ENCODE measurements at regions not wholly inside any gene's neighbourhood (a gene's known extent, or its start where the extent isn't known, plus 50 kb on each side); places are given as distances from the start of the nearest gene placed in this dataset.

DNA sequence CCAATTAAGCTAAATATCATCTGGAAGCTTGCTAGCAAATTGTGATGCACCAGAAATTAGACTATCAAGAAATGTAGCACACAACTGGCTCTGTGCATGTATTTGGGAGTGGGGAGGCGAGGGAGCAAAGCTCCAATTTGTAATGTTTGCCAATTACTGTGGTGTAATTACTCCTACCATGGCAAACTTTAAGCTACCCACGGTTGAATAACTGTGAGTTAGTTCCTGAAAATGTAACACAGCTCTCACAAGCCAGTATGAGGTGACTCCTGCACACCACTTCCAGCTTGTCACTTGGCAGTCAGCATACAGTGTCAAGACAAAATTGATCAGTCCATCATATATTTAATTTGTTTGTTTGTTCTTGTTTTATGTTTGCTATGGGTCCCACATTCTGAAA lies 141.2 kb downstream of the TM2D1 start:
- Histone ChIP-seq H3K9me3 (replicated peaks; ENCODE audit: control insufficient read depth, low read depth, low read length) (no peaks in the 10 kb centered on the region), H3K4me3 (ENCODE audit: low read length) (no peak overlapping the region), H3K36me3 (ENCODE audit: control insufficient read depth, insufficient read depth, low read length) (no peaks in the 10 kb centered on the region), H3K27me3 (ENCODE audit: control insufficient read depth, insufficient read depth, low read length) (no peaks in the 10 kb centered on the region), H3K27ac (ENCODE audit: low read length) (no peak overlapping the region), H3K4me1 (ENCODE audit: control insufficient read depth, insufficient read depth, low read length) (peaks cover 7% of the 10 kb centered on the region)
- DNase-seq, result no peak
- no CpG with 5 or more reads among the region's 2 CpGs for WGBS (ENCODE audit: insufficient coverage)

DNA sequence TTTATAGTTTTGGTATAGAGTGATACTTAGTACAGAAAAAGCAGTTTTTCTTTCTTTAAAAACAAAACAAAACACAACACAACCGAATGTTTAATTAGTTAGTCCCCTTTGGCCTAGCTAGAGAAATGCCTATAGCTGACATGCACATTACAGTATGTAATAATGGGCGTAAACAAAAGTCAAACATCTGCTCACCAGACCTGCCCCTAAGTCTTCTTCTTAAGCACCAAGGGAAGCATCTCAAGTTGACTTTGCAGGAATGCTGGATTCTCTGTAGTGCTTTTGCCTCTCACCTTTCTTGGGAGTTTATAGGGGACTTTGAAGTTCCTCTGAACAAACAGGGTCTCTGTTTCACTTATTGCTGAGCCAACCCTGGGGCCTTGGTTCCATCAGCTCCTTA lies 143.7 kb downstream of the TM2D1 start:
- DNase-seq, result peak; percentile 12
- no peaks in the 10 kb centered on the region for H3K27me3 ChIP-seq (ENCODE audit: control insufficient read depth, insufficient read depth, low read length)
- H3K27ac ChIP-seq (ENCODE audit: low read length), result no peak overlapping the region
- WGBS (ENCODE audit: insufficient coverage), result no CpG with 5 or more reads among the region's 2 CpGs
- peaks cover 5% of the 10 kb centered on the region for H3K4me1 ChIP-seq (ENCODE audit: control insufficient read depth, insufficient read depth, low read length)
- H3K9me3 ChIP-seq (replicated peaks; ENCODE audit: control insufficient read depth, low read depth, low read length), result no peaks in the 10 kb centered on the region
- no peaks in the 10 kb centered on the region for H3K36me3 ChIP-seq (ENCODE audit: control insufficient read depth, insufficient read depth, low read length)
- no peak overlapping the region for H3K4me3 ChIP-seq (ENCODE audit: low read length)

DNA sequence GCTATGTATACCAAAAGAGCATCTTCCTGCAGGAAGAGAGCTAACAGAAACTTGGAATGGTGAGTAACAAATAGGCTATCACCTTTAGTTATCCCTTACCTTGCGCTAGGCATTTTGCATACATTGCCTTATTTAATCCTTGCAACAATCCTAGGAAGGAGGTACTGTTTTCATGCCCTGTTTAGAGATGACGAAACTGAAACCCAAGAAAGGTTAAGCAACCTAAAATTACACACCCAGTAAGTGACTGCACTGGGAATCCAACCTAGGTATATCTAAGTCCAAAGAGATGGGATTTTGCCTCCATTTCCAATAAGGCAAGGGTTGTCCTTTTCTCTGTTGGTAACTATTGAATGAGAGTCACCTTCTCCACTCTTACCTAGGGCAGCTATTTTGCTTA lies 144.5 kb downstream of the TM2D1 start:
- Histone ChIP-seq H3K9me3 (replicated peaks; ENCODE audit: control insufficient read depth, low read depth, low read length) (no peaks in the 10 kb centered on the region), H3K27me3 (ENCODE audit: control insufficient read depth, insufficient read depth, low read length) (no peaks in the 10 kb centered on the region), H3K27ac (ENCODE audit: low read length) (peak overlapping the region; percentile 38), H3K4me1 (ENCODE audit: control insufficient read depth, insufficient read depth, low read length) (peaks cover 2% of the 10 kb centered on the region), H3K36me3 (ENCODE audit: control insufficient read depth, insufficient read depth, low read length) (no peaks in the 10 kb centered on the region), H3K4me3 (ENCODE audit: low read length) (no peak overlapping the region)
- no CpG with 5 or more reads among the region's 2 CpGs for WGBS (ENCODE audit: insufficient coverage)
- DNase-seq, result no peak

DNA sequence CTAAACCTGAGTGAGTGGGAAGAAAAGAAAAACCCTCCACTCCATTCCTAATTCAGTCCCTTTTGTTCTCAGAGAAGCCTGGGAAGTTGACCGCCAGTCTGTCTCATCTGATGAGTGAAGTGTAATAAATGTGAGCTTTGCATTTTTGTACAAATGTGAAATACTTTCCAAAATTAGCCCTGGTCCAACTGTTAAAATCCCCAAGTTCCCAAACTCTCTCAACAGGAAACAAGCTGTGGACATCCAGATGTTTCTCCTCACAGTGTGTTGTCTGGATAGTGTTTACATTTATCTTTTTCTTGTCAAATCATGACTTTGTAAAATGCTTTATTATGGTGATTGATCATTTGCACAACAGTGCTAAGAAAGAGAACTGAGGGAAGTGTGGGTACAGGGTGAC lies 145.1 kb downstream of the TM2D1 start:
- DNase-seq, result peak; percentile 83
- Histone ChIP-seq H3K9me3 (replicated peaks; ENCODE audit: control insufficient read depth, low read depth, low read length) (no peaks in the 10 kb centered on the region), H3K4me1 (ENCODE audit: control insufficient read depth, insufficient read depth, low read length) (no peaks in the 10 kb centered on the region), H3K4me3 (ENCODE audit: low read length) (no peak overlapping the region), H3K27ac (ENCODE audit: low read length) (peak overlapping the region; percentile 38), H3K27me3 (ENCODE audit: control insufficient read depth, insufficient read depth, low read length) (no peaks in the 10 kb centered on the region), H3K36me3 (ENCODE audit: control insufficient read depth, insufficient read depth, low read length) (no peaks in the 10 kb centered on the region)
- no CpG with 5 or more reads among the region's 1 CpG for WGBS (ENCODE audit: insufficient coverage)

DNA sequence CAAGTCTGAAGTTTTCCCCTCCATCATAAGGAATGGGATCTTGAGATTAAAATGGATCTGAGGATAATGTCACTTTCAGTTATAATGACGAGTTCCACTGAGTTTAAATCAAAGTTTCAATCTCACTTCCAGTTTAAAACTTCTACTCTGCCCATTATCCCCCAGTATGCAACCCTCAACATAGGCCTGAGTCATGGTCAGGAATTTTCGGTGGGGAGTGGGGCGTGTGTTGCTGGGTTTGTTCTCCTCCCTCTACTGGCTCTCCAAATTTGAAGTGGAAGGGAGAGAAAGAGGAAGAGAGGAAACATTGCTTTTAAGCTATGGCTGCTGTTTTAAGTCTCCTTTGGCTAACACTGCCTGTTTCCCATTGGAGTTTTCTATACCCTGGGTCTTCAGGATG lies 152.9 kb downstream of the TM2D1 start:
- no peak overlapping the region for H3K27ac ChIP-seq (ENCODE audit: low read length)
- DNase-seq, result no peak
- H3K4me1 ChIP-seq (ENCODE audit: control insufficient read depth, insufficient read depth, low read length), result no peaks in the 10 kb centered on the region
- no peaks in the 10 kb centered on the region for H3K27me3 ChIP-seq (ENCODE audit: control insufficient read depth, insufficient read depth, low read length)
- H3K9me3 ChIP-seq (replicated peaks; ENCODE audit: control insufficient read depth, low read depth, low read length), result no peaks in the 10 kb centered on the region
- H3K4me3 ChIP-seq (ENCODE audit: low read length), result no peak overlapping the region
- no peaks in the 10 kb centered on the region for H3K36me3 ChIP-seq (ENCODE audit: control insufficient read depth, insufficient read depth, low read length)
- no CpG with 5 or more reads among the region's 3 CpGs for WGBS (ENCODE audit: insufficient coverage)

DNA sequence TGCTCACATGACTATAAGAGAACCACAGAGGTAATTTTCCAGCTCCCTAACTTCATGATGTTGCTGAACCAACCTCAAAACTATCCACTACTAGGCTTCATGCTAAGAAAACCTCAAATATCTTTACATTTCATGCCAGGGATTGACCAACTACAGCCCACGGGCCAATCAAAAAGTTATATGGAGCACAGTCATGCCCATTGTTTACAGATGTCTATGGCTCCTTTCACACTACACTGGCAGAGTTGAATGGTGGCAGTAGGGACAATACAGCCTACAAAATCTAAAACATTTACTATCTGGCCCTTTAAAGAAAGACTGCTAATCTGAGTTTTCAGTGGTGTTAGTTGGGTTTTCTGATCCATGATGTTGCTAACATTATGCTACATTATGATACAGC lies 154.8 kb downstream of the TM2D1 start:
- H3K9me3 ChIP-seq (replicated peaks; ENCODE audit: control insufficient read depth, low read depth, low read length), result peaks cover 14% of the 10 kb centered on the region
- no peaks in the 10 kb centered on the region for H3K4me1 ChIP-seq (ENCODE audit: control insufficient read depth, insufficient read depth, low read length)
- H3K27me3 ChIP-seq (ENCODE audit: control insufficient read depth, insufficient read depth, low read length), result no peaks in the 10 kb centered on the region
- DNase-seq, result no peak
- H3K4me3 ChIP-seq (ENCODE audit: low read length), result no peak overlapping the region
- no CpG with 5 or more reads among the region's 1 CpG for WGBS (ENCODE audit: insufficient coverage)
- no peaks in the 10 kb centered on the region for H3K36me3 ChIP-seq (ENCODE audit: control insufficient read depth, insufficient read depth, low read length)
- no peak overlapping the region for H3K27ac ChIP-seq (ENCODE audit: low read length)

DNA sequence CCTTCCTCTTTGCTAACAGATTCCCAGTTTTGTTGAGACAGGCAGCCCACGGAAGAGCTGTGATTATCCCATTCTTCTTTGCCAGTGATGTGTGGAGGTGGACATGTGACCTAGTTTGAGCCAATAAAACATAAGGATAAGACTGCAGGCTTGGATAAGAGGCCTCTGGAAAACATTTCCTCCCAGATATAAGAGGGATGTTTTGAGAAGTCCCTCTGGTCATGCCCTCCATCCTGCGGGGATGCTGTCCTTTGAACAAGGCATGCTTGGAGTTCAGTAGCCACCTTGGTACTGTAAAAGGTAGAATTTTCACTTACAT lies 155.7 kb downstream of the TM2D1 start:
- no peak for DNase-seq
- Histone ChIP-seq H3K27me3 (ENCODE audit: control insufficient read depth, insufficient read depth, low read length) (no peaks in the 10 kb centered on the region), H3K27ac (ENCODE audit: low read length) (no peak overlapping the region), H3K4me3 (ENCODE audit: low read length) (no peak overlapping the region), H3K4me1 (ENCODE audit: control insufficient read depth, insufficient read depth, low read length) (no peaks in the 10 kb centered on the region), H3K36me3 (ENCODE audit: control insufficient read depth, insufficient read depth, low read length) (no peaks in the 10 kb centered on the region), H3K9me3 (replicated peaks; ENCODE audit: control insufficient read depth, low read depth, low read length) (peaks cover 17% of the 10 kb centered on the region)
- no CpG with 5 or more reads among the region's 2 CpGs for WGBS (ENCODE audit: insufficient coverage)

DNA sequence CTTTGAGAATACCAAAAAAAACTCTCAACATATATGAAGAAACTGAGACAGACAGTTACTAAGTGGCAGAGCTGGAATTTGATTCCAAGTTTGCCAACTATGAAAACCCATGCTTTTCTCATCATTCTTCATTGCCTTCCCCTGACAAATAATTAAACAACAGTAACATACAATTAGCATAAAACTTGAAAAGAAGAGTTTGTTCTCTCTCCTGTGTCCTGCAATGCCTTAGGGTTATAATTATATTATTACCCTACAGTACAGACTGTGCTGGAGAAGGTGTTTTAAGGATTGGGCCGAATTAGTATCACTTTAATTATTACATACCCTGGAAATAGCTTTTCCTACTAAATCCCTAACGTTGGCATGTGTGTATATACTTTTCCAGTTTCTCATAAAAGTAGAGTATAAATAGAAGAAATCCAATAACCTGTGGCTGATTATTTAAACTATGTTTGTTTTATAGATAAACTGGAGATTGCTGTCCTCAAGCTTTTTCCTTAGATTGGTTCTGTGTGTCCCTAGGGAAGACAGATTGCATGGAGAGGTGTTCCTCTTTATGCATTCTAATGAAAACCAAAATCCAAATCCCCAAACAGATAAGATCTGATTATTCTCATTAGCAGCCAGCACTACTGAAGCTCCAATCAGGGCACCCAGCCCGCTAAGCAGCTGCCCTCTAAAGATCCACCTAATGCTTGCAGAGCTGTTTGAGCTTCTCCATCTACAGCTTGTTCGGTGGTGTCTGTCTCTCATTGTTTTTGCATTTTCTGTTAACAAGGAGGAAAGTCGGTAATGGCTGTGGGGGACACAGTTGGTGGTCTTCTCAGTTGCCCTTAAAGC lies 156.3 kb downstream of the TM2D1 start:
- no peak for DNase-seq
- H3K36me3 ChIP-seq (ENCODE audit: control insufficient read depth, insufficient read depth, low read length), result no peaks in the 10 kb centered on the region
- 100% methylated on average over 1 of the region's 5 CpGs for WGBS (ENCODE audit: insufficient coverage)
- no peak overlapping the region for H3K4me3 ChIP-seq (ENCODE audit: low read length)
- no peaks in the 10 kb centered on the region for H3K27me3 ChIP-seq (ENCODE audit: control insufficient read depth, insufficient read depth, low read length)
- H3K4me1 ChIP-seq (ENCODE audit: control insufficient read depth, insufficient read depth, low read length), result no peaks in the 10 kb centered on the region
- H3K27ac ChIP-seq (ENCODE audit: low read length), result no peak overlapping the region
- peaks cover 17% of the 10 kb centered on the region for H3K9me3 ChIP-seq (replicated peaks; ENCODE audit: control insufficient read depth, low read depth, low read length)

DNA sequence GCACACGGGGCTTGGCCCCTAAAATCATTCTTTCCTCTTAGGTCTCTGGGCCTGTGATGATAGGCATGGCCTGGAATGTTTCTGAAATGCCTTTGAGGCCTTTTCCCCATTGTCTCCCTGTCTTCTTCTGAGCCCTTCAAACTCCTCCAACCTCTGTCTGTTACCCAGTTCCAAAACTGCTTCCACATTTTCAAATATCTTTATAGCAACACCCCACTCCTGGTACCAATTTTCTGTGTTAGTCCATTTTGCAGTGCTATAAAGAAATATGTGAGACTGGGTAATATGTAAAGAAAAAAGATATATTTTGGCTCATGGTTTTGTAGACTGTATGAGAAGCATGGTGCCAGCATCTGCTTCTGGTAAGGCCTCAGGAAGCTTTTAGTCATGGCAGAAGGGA lies 158.8 kb downstream of the TM2D1 start:
- Histone ChIP-seq H3K27ac (ENCODE audit: low read length) (no peak overlapping the region), H3K27me3 (ENCODE audit: control insufficient read depth, insufficient read depth, low read length) (no peaks in the 10 kb centered on the region), H3K4me1 (ENCODE audit: control insufficient read depth, insufficient read depth, low read length) (no peaks in the 10 kb centered on the region), H3K4me3 (ENCODE audit: low read length) (no peak overlapping the region), H3K9me3 (replicated peaks; ENCODE audit: control insufficient read depth, low read depth, low read length) (peaks cover 17% of the 10 kb centered on the region), H3K36me3 (ENCODE audit: control insufficient read depth, insufficient read depth, low read length) (no peaks in the 10 kb centered on the region)
- DNase-seq, result no peak
- no CpG with 5 or more reads among the region's 1 CpG for WGBS (ENCODE audit: insufficient coverage)

DNA sequence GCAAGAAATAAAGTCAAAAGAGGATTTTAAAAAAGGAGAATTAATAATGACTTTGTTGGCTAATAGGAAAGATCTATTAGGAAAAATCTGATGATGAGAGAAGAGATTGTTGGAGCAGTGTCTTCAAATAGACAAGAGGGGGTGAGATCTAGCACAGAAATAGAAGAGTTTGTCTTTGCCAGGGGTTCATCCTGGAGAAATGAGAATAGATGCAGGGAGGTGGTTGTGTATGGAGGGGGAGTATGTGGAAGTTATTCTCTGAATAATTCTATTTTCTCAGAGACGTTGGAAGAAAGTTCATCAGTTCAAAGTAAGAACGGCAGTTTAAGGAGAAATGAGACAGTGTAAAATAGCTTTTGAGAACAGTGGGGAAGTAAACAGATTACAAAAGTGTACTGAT lies 161.3 kb downstream of the TM2D1 start:
- no peaks in the 10 kb centered on the region for H3K4me1 ChIP-seq (ENCODE audit: control insufficient read depth, insufficient read depth, low read length)
- DNase-seq, result no peak
- peaks cover 17% of the 10 kb centered on the region for H3K9me3 ChIP-seq (replicated peaks; ENCODE audit: control insufficient read depth, low read depth, low read length)
- no peak overlapping the region for H3K27ac ChIP-seq (ENCODE audit: low read length)
- H3K4me3 ChIP-seq (ENCODE audit: low read length), result no peak overlapping the region
- H3K27me3 ChIP-seq (ENCODE audit: control insufficient read depth, insufficient read depth, low read length), result no peaks in the 10 kb centered on the region
- no peaks in the 10 kb centered on the region for H3K36me3 ChIP-seq (ENCODE audit: control insufficient read depth, insufficient read depth, low read length)
- WGBS (ENCODE audit: insufficient coverage), result 78% methylated on average over 2 of the region's 2 CpGs

DNA sequence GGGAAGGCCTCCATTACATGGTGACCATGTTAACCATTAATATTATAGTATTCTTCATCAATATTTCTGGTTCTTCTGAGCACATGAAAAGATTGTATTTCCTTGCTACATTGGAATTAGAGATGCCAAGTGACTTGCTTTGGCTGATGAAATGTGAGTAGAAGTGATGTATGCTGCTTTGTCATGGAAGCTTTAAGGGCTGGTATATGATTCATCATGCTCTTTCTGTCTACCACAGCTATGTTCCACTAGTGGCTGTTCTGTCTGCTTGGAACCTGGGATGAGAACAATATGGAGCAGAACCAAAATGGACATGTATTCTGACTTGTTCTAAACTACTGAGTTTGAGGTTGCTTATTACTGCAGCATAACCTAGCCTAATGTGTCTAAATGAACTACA lies 163.3 kb downstream of the TM2D1 start:
- Histone ChIP-seq H3K27ac (ENCODE audit: low read length) (no peak overlapping the region), H3K27me3 (ENCODE audit: control insufficient read depth, insufficient read depth, low read length) (no peaks in the 10 kb centered on the region), H3K4me3 (ENCODE audit: low read length) (no peak overlapping the region), H3K9me3 (replicated peaks; ENCODE audit: control insufficient read depth, low read depth, low read length) (peaks cover 15% of the 10 kb centered on the region), H3K36me3 (ENCODE audit: control insufficient read depth, insufficient read depth, low read length) (no peaks in the 10 kb centered on the region), H3K4me1 (ENCODE audit: control insufficient read depth, insufficient read depth, low read length) (peaks cover 3% of the 10 kb centered on the region)
- DNase-seq, result no peak

All from muscle of leg (tissue), 3 donors.